ENCODE measurements at regions not wholly inside any gene's neighbourhood (a gene's known extent, or its start where the extent isn't known, plus 50 kb on each side); places are given as distances from the start of the nearest gene placed in this dataset.

GRCh38 chrX:110989447-110989846 lies 106.5 kb upstream of the PAK3 start:
- no peak overlapping the region for H3K27ac ChIP-seq (ENCODE audit: control insufficient read depth, insufficient read depth, low read length)
- H3K4me1 ChIP-seq (ENCODE audit: control insufficient read depth, extremely low read depth, insufficient read depth, low read length), result no peaks in the 10 kb centered on the region
- no peak overlapping the region for H2AFZ ChIP-seq (ENCODE audit: control insufficient read depth, low read length)
- no peaks in the 10 kb centered on the region for H3K79me2 ChIP-seq (ENCODE audit: control insufficient read depth, insufficient read depth, low read length)
- peaks cover 3% of the 10 kb centered on the region for H4K20me1 ChIP-seq (ENCODE audit: control insufficient read depth, extremely low read depth, insufficient read depth, low read length)
- H3K4me3 ChIP-seq (ENCODE audit: control insufficient read depth in 2 of 3, extremely low read depth in 1 of 3, insufficient read depth in 2 of 3, low read depth in 1 of 3, low read length in 3 of 3), result no peak overlapping the region
- no peak overlapping the region for H3K9ac ChIP-seq (ENCODE audit: control insufficient read depth, extremely low read depth, insufficient read depth, low read length)
- H3K36me3 ChIP-seq (ENCODE audit: control insufficient read depth in 2 of 2, extremely low read depth in 1 of 2, insufficient read depth in 2 of 2, low read length in 2 of 2), result no peaks in the 10 kb centered on the region
- H3K4me2 ChIP-seq (ENCODE audit: control insufficient read depth, extremely low read depth, insufficient read depth, low read depth, low read length), result no peak overlapping the region
- TF ChIP-seq EZH2 (IDR thresholded peaks at IDR 0.05; ENCODE audit: low read length) (no peak), CTCF (optimal IDR thresholded peaks at IDR 0.05 in 1 of 3, IDR thresholded peaks at IDR 0.05 in 1 of 3, conservative IDR thresholded peaks at IDR 0.05 in 1 of 3; ENCODE audit: extremely low read depth in 1 of 3, insufficient read depth in 2 of 3, low read length in 3 of 3) (no peak)
- dilution Hi-C loops (cut with MboI; ENCODE audit: extremely low pct_ligation_motif_present, low sequenced_read_pairs), result no loop called here
- H3K9me1 ChIP-seq (ENCODE audit: control insufficient read depth, extremely low read depth, insufficient read depth, low read length), result no peaks in the 10 kb centered on the region
- no peak for DNase-seq (ENCODE audit: low read depth, low spot score)
- H3K27me3 ChIP-seq (ENCODE audit: control insufficient read depth, extremely low read depth, insufficient read depth, low read length), result peaks cover 8% of the 10 kb centered on the region
- no peak for FAIRE-seq
- H3K9me3 ChIP-seq (ENCODE audit: control insufficient read depth, low read depth, low read length), result no peaks in the 10 kb centered on the region

- Histone ChIP-seq H3K9me1 (ENCODE audit: control insufficient read depth, extremely low read depth, insufficient read depth, low read length) (no peaks in the 10 kb centered on the region), H3K9ac (ENCODE audit: control insufficient read depth, extremely low read depth, insufficient read depth, low read length) (no peak overlapping the region), H3K4me1 (ENCODE audit: control insufficient read depth, extremely low read depth, insufficient read depth, low read length) (no peaks in the 10 kb centered on the region), H4K20me1 (ENCODE audit: control insufficient read depth, extremely low read depth, insufficient read depth, low read length) (peaks cover 3% of the 10 kb centered on the region), H3K79me2 (ENCODE audit: control insufficient read depth, insufficient read depth, low read length) (no peaks in the 10 kb centered on the region), H3K4me3 (ENCODE audit: control insufficient read depth in 2 of 3, extremely low read depth in 1 of 3, insufficient read depth in 2 of 3, low read depth in 1 of 3, low read length in 3 of 3) (no peak overlapping the region), H3K9me3 (ENCODE audit: control insufficient read depth, low read depth, low read length) (no peaks in the 10 kb centered on the region), H3K27ac (ENCODE audit: control insufficient read depth, insufficient read depth, low read length) (no peak overlapping the region), H2AFZ (ENCODE audit: control insufficient read depth, low read length) (no peak overlapping the region), H3K36me3 (ENCODE audit: control insufficient read depth in 2 of 2, extremely low read depth in 1 of 2, insufficient read depth in 2 of 2, low read length in 2 of 2) (no peaks in the 10 kb centered on the region), H3K27me3 (ENCODE audit: control insufficient read depth, extremely low read depth, insufficient read depth, low read length) (peaks cover 8% of the 10 kb centered on the region), H3K4me2 (ENCODE audit: control insufficient read depth, extremely low read depth, insufficient read depth, low read depth, low read length) (no peak overlapping the region)
- dilution Hi-C loops (cut with MboI; ENCODE audit: extremely low pct_ligation_motif_present, low sequenced_read_pairs), result no loop called here
- peak in 2 of 3 experiments; percentile 19 to 25 for TF ChIP-seq CTCF (optimal IDR thresholded peaks at IDR 0.05 in 1 of 3, IDR thresholded peaks at IDR 0.05 in 1 of 3, conservative IDR thresholded peaks at IDR 0.05 in 1 of 3; ENCODE audit: extremely low read depth in 1 of 3, insufficient read depth in 2 of 3, low read length in 3 of 3)
- no peak for TF ChIP-seq EZH2 (IDR thresholded peaks at IDR 0.05; ENCODE audit: low read length)
- no peak for DNase-seq (ENCODE audit: low read depth, low spot score)
- no peak for FAIRE-seq
Observed at GRCh38 chrX:110987292-110987691, 108.7 kb upstream of the PAK3 start.

All from keratinocyte (primary cell).